PC-9 (cell line): ENCODE measurements at regions not wholly inside any gene's neighbourhood (a gene's known extent, or its start where the extent isn't known, plus 50 kb on each side); places are given as distances from the start of the nearest gene placed in this dataset.

Source experiments
- BruUV-seq: library from RNA; stranded (reverse); fragments of 400-500 nt; replicated peaks from 2 replicates; lab custom pipeline; 2021; lab: Mats Ljungman, UMichigan
- CTCF ChIA-PET: fragments of 300-600 bp; sonication (Branson Sonifier 250); formaldehyde crosslinking; loops from one replicate; lab custom pipeline; 2022; ENCODE audit warnings: antibody characterized with exemption; lab: Charles Lee
- POLR2A ChIA-PET: fragments of 300-600 bp; sonication (Branson Sonifier 250); formaldehyde crosslinking; loops from one replicate; lab custom pipeline; 2022; ENCODE audit warnings: antibody characterized with exemption; ENCODE audit not compliant: unreplicated experiment; lab: Charles Lee
- DNase-seq, 2 experiments: peaks; one replicate each; pipeline versions ENCODE4 v3.0.0 to v3.0.0-alpha.2; 2015 to 2022; ENCODE audit warnings: mixed read lengths in 1 of 2
- H2AFZ ChIP-seq: fragments of 200-600 bp; sonication (generic); 2 replicates; pipeline ENCODE4 v1.8.1; 2017; ENCODE audit warnings: antibody characterized with exemption
- H3F3A ChIP-seq: fragments of 200-600 bp; sonication (generic); 2 replicates; pipeline ENCODE4 v1.8.1; 2017; ENCODE audit warnings: antibody characterized with exemption, mild to moderate bottlenecking, low read depth; ENCODE audit not compliant: insufficient read depth
- H3K27ac ChIP-seq: fragments of 200-600 bp; sonication (generic); 2 replicates; pipeline ENCODE4 v1.6.1; 2016; ENCODE audit warnings: mixed run types
- H3K27me3 ChIP-seq: fragments of 200-600 bp; sonication (generic); 2 replicates; pipeline ENCODE4 v1.6.1; 2016; ENCODE audit warnings: low read depth, mixed run types; ENCODE audit not compliant: insufficient read depth
- H3K36me3 ChIP-seq: fragments of 200-600 bp; sonication (generic); 2 replicates; pipeline ENCODE4 v1.6.1; 2016; ENCODE audit warnings: low read depth, mixed run types
- H3K4me1 ChIP-seq: fragments of 200-600 bp; sonication (generic); replicated peaks from 2 replicates; pipeline ENCODE4 v1.6.1; 2016; ENCODE audit warnings: mixed run types; ENCODE audit not compliant: insufficient read depth
- H3K4me2 ChIP-seq: fragments of 200-600 bp; sonication (generic); 2 replicates; pipeline ENCODE4 v1.6.1; 2017; ENCODE audit warnings: mixed run types
- H3K4me3 ChIP-seq: fragments of 200-600 bp; sonication (generic); 2 replicates; pipeline ENCODE4 v1.6.1; 2016; ENCODE audit warnings: mixed run types
- H3K79me2 ChIP-seq: fragments of 200-600 bp; sonication (generic); 2 replicates; pipeline ENCODE4 v1.6.1; 2017; ENCODE audit warnings: low read depth, mixed run types
- H3K9me2 ChIP-seq: fragments of 200-600 bp; sonication (generic); 2 replicates; pipeline ENCODE4 v1.8.1; 2017; ENCODE audit warnings: mild to moderate bottlenecking; ENCODE audit not compliant: insufficient read depth
- H3K9me3 ChIP-seq: fragments of 200-600 bp; sonication (generic); 2 replicates; pipeline ENCODE4 v1.8.1; 2016; ENCODE audit warnings: low read depth; ENCODE audit not compliant: insufficient read depth
- H4K20me1 ChIP-seq: fragments of 200-600 bp; sonication (generic); 2 replicates; pipeline ENCODE4 v1.8.1; 2017; ENCODE audit not compliant: insufficient read depth
- EZH2 ChIP-seq: fragments of 200-600 bp; sonication (generic); IDR thresholded peaks from 2 replicates; pipeline ENCODE4 v1.8.0; 2017; ENCODE audit warnings: antibody characterized with exemption, low read depth
- intact Hi-C: fragments of 100-400 bp; cut with micrococcal nuclease; formaldehyde crosslinking; loops from one replicate; pipeline ENCODE4 v1.10.0; 2022; ENCODE audit not compliant: unreplicated experiment
- TF ChIP-seq, protein P1 (sequence below): fragments of 200-600 bp; sonication (generic); conservative IDR thresholded peaks from 2 replicates; pipeline ENCODE4 v1.6.1; 2017; ENCODE audit warnings: mixed run types, antibody characterized with exemption, mild to moderate bottlenecking, moderate library complexity

DNA sequence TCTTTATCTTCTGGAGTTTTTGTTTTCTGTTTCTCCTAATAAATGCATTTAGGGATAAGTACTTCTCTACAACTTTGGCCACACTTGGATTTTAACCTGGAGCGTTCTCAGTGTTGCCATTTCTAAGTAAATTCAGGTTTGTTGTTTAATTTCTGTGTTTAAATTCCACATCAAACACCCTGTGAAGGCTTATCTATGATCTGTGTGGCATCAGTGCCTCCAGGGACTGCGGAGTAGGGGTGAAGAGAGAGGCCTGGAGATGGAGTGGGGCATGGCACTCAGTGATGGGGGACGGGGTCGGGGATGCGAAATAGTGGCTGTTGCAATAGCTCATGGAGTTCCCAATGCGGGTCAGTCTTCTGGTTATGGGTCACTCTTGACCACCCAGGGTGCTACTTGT is 294.8 kb downstream of the HS3ST3B1 start:
- no peaks in the 10 kb centered on the region for H3K9me3 ChIP-seq
- H3K4me1 ChIP-seq: no peaks in the 10 kb centered on the region
- no peak overlapping the region for H3K27ac ChIP-seq
- H3F3A ChIP-seq: no peaks in the 10 kb centered on the region
- no peaks in the 10 kb centered on the region for H3K9me2 ChIP-seq
- peaks cover 8% of the 10 kb centered on the region; the same call in 1 of the 2 replicates for H3K27me3 ChIP-seq
- TF ChIP-seq EZH2: no peak
- TF ChIP-seq, protein P1, sequence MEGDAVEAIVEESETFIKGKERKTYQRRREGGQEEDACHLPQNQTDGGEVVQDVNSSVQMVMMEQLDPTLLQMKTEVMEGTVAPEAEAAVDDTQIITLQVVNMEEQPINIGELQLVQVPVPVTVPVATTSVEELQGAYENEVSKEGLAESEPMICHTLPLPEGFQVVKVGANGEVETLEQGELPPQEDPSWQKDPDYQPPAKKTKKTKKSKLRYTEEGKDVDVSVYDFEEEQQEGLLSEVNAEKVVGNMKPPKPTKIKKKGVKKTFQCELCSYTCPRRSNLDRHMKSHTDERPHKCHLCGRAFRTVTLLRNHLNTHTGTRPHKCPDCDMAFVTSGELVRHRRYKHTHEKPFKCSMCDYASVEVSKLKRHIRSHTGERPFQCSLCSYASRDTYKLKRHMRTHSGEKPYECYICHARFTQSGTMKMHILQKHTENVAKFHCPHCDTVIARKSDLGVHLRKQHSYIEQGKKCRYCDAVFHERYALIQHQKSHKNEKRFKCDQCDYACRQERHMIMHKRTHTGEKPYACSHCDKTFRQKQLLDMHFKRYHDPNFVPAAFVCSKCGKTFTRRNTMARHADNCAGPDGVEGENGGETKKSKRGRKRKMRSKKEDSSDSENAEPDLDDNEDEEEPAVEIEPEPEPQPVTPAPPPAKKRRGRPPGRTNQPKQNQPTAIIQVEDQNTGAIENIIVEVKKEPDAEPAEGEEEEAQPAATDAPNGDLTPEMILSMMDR: no peak
- intact Hi-C loops: no loop called here
- no peak overlapping the region for H3K4me2 ChIP-seq
- no peaks in the 10 kb centered on the region for H3K79me2 ChIP-seq
- ChIA-PET CTCF (no interaction called here), POLR2A (no interaction called here)
- no peak for DNase-seq
- H3K4me3 ChIP-seq: no peak overlapping the region
- H2AFZ ChIP-seq: no peak overlapping the region
- H3K36me3 ChIP-seq: no peaks in the 10 kb centered on the region
- no TSS peak for BruUV-seq
- no peaks in the 10 kb centered on the region for H4K20me1 ChIP-seq

DNA sequence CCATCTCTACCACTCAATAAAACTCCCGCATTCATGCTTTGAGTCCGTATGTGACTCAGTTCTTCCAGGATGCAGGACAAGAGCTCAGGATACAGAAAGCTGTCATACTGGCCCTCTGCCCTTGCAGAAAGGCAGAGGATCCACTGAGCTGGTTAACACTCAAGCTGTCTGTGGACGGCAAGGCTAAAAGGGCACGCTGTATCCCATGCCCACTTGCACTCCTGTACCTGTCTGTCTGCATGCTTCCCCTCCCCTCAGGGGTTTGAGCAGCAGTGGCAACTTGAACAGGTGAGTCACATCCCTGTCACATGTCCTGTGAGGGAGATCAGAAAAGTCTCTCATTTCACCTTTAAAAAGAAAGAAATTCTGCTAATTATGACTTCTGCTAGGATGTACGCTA is 293.8 kb downstream of the HS3ST3B1 start:
- no peak overlapping the region for H3K4me2 ChIP-seq
- H3K4me3 ChIP-seq: no peak overlapping the region
- no TSS peak for BruUV-seq
- no peaks in the 10 kb centered on the region for H3K4me1 ChIP-seq
- no peaks in the 10 kb centered on the region for H4K20me1 ChIP-seq
- H3F3A ChIP-seq: no peaks in the 10 kb centered on the region
- intact Hi-C loops: no loop called here
- CTCF ChIA-PET: no interaction called here
- H2AFZ ChIP-seq: no peak overlapping the region
- TF ChIP-seq, protein P1: no peak
- no peak for TF ChIP-seq EZH2
- no peaks in the 10 kb centered on the region for H3K36me3 ChIP-seq
- no peak overlapping the region for H3K27ac ChIP-seq
- peaks cover 8% of the 10 kb centered on the region; the same call in 1 of the 2 replicates for H3K27me3 ChIP-seq
- no peaks in the 10 kb centered on the region for H3K79me2 ChIP-seq
- H3K9me2 ChIP-seq: no peaks in the 10 kb centered on the region
- no peak for DNase-seq
- no peaks in the 10 kb centered on the region for H3K9me3 ChIP-seq
- POLR2A ChIA-PET: no interaction called here

DNA sequence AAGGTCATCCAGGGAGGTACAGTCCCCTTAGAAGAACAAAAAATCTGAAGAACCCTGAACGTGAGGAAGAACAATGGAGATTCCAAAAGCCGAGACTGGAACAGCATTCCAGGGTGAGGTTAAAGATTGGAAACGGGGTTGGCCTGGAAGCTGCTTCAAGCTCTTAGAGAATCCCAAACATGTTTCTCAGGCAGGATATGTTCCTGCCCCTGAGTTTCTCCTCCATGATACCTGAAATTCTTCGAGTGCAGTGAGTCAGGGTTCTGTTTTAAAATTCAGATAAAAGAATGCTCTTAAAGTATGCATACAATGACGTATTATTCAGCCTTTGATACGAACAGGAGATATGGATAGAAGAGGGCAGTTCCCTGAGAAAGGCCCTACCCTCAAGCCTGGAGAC is 293.1 kb downstream of the HS3ST3B1 start:
- Histone ChIP-seq H3K9me2 (no peaks in the 10 kb centered on the region), H3K4me1 (no peaks in the 10 kb centered on the region), H3F3A (no peaks in the 10 kb centered on the region), H3K27me3 (peaks cover 8% of the 10 kb centered on the region; the same call in 1 of the 2 replicates), H2AFZ (no peak overlapping the region), H3K4me3 (no peak overlapping the region), H4K20me1 (no peaks in the 10 kb centered on the region), H3K9me3 (no peaks in the 10 kb centered on the region), H3K36me3 (no peaks in the 10 kb centered on the region), H3K79me2 (no peaks in the 10 kb centered on the region), H3K4me2 (no peak overlapping the region), H3K27ac (no peak overlapping the region)
- no TSS peak for BruUV-seq
- POLR2A ChIA-PET: no interaction called here
- TF ChIP-seq, protein P1: no peak
- TF ChIP-seq EZH2: no peak
- intact Hi-C loops: no loop called here
- no peak for DNase-seq
- CTCF ChIA-PET: no interaction called here
